ENCODE measurements at regions not wholly inside any gene's neighbourhood (a gene's known extent, or its start where the extent isn't known, plus 50 kb on each side); places are given as distances from the start of the nearest gene placed in this dataset.

DNA sequence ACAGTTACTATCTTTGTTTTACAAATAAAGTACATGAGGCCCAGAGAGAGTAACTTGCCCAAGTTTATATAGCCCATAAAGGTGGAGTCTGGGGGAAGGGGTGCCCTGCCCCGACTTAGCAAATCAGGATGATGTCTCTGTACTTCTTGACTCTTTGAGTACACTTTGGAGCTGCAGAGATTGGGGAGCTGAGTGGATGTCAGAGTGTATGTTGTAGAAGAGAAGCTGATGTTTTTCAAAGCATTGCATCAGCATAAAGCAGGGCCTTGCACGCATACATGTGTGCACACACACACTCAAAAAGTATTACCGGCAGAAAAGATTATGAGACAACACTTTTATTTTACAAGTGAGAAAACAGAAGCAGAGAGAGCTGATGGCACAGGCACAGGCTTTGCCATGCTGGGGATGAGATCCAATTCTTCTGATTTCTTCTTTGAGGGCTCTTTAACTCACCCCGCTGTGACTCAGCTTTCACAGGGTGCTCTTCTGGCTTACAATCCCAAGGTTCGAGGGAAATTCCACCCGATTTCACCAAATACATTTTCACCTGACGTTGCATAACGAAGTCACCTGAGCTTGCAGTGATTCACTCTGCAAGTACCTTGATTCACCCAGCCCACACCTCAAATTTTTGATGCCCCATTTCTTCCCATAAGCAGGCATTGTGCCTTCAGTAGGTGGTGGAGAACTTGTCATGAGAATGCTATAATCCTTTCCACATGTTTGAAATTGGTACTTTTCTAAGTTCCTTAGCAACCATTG is 292.8 kb upstream of the BOD1L1 start (continued):
- no peak for TF ChIP-seq SAP30 (IDR thresholded peaks at IDR 0.05; ENCODE audit: insufficient read depth, insufficient replicate concordance, low read length)

All from H1 (cell line).